Neuronal stem cell (in vitro differentiated cells): ENCODE measurements at regions not wholly inside any gene's neighbourhood (a gene's known extent, or its start where the extent isn't known, plus 50 kb on each side); places are given as distances from the start of the nearest gene placed in this dataset.

Experiments
- DNase-seq: peaks from one replicate; pipeline ENCODE4 v3.0.0-alpha.2; 2013; ENCODE audit warnings: low spot score
- H2AFZ ChIP-seq: one replicate; pipeline ENCODE4 v1.6.1; 2013; ENCODE audit warnings: mild to moderate bottlenecking, low read length, inconsistent platforms
- H2AK5ac ChIP-seq: 2 replicates; pipeline ENCODE4 v1.6.1; 2013; ENCODE audit warnings: low read depth, mild to moderate bottlenecking, inconsistent platforms, low read length, moderate library complexity, mixed read lengths
- H2BK120ac ChIP-seq: 2 replicates; pipeline ENCODE4 v1.6.1; 2013; ENCODE audit warnings: low read depth, mild to moderate bottlenecking, inconsistent platforms, low read length, moderate library complexity, mixed read lengths
- H2BK12ac ChIP-seq: one replicate; pipeline ENCODE4 v1.6.1; 2013; ENCODE audit warnings: low read length, inconsistent platforms
- H2BK15ac ChIP-seq: 2 replicates; pipeline ENCODE4 v1.6.1; 2013; ENCODE audit warnings: mild to moderate bottlenecking, low read length, inconsistent platforms, mixed read lengths
- H2BK5ac ChIP-seq: one replicate; pipeline ENCODE4 v1.6.1; 2013; ENCODE audit warnings: inconsistent platforms, mild to moderate bottlenecking, low read length, moderate library complexity
- H3K14ac ChIP-seq: one replicate; pipeline ENCODE4 v1.6.1; 2013; ENCODE audit warnings: low read length, inconsistent platforms
- H3K18ac ChIP-seq: 2 replicates; pipeline ENCODE4 v1.6.1; 2013; ENCODE audit warnings: low read length, inconsistent platforms
- H3K23ac ChIP-seq: 2 replicates; pipeline ENCODE4 v1.6.1; 2013; ENCODE audit warnings: low read depth, mild to moderate bottlenecking, mixed read lengths, low read length, inconsistent platforms; ENCODE audit not compliant: poor library complexity
- H3K27ac ChIP-seq: replicated peaks from 3 replicates; pipeline ENCODE4 v1.5.1; 2013; ENCODE audit warnings: low read length, inconsistent platforms
- H3K27me3 ChIP-seq, 3 experiments: 2 replicates each; pipeline ENCODE4 v1.6.1; 2013; ENCODE audit warnings: low read length in 3 of 3, mild to moderate bottlenecking in 2 of 3, inconsistent platforms in 1 of 3, low read depth in 1 of 3, mixed read lengths in 1 of 3, moderate library complexity in 1 of 3; ENCODE audit not compliant: control insufficient read depth in 3 of 3, insufficient read depth in 3 of 3
- H3K36me3 ChIP-seq, 2 donors: replicated peaks in 1 of 2; 2 replicates each; pipeline ENCODE4 v1.6.1; 2013; ENCODE audit warnings: low read length in 2 of 2; ENCODE audit not compliant: control insufficient read depth in 2 of 2, insufficient read depth in 2 of 2
- H3K4ac ChIP-seq: 2 replicates; pipeline ENCODE4 v1.6.1; 2013; ENCODE audit warnings: inconsistent platforms, mild to moderate bottlenecking, low read length, moderate library complexity
- H3K4me1 ChIP-seq, 2 donors: 1 replicate in 1 of 2; 2 replicates in 1 of 2; pipeline ENCODE4 v1.6.1; 2013; ENCODE audit warnings: low read length in 2 of 2, low read depth in 1 of 2; ENCODE audit not compliant: control insufficient read depth in 2 of 2, insufficient read depth in 1 of 2
- H3K4me2 ChIP-seq: one replicate; pipeline ENCODE4 v1.6.1; 2013; ENCODE audit warnings: mild to moderate bottlenecking, low read length, inconsistent platforms; ENCODE audit not compliant: insufficient read depth, poor library complexity, severe bottlenecking
- H3K4me3 ChIP-seq, 2 donors: 2 replicates each; pipeline ENCODE4 v1.5.1; 2013; ENCODE audit warnings: low read length in 2 of 2, mild to moderate bottlenecking in 2 of 2, inconsistent platforms in 1 of 2, moderate library complexity in 1 of 2
- H3K79me1 ChIP-seq: one replicate; pipeline ENCODE4 v1.6.1; 2013; ENCODE audit warnings: low read depth, mild to moderate bottlenecking, inconsistent platforms, low read length, moderate library complexity
- H3K9ac ChIP-seq: one replicate; pipeline ENCODE4 v1.6.1; 2013; ENCODE audit warnings: mild to moderate bottlenecking, low read depth, low read length, inconsistent platforms; ENCODE audit not compliant: poor library complexity
- H3K9me3 ChIP-seq, 2 donors: replicated peaks in 1 of 2; 2 replicates each; pipeline versions ENCODE3 to v1.6.1; 2013; ENCODE audit warnings: low read length in 2 of 2, mild to moderate bottlenecking in 2 of 2, inconsistent platforms in 1 of 2, low read depth in 1 of 2, mixed read lengths in 1 of 2, moderate library complexity in 1 of 2; ENCODE audit not compliant: control insufficient read depth in 2 of 2, insufficient read depth in 1 of 2
- H4K8ac ChIP-seq: one replicate; pipeline ENCODE4 v1.6.1; 2013; ENCODE audit warnings: low read depth, mild to moderate bottlenecking, inconsistent platforms, low read length, moderate library complexity
- H4K91ac ChIP-seq: one replicate; pipeline ENCODE4 v1.6.1; 2013; ENCODE audit warnings: low read length, low read depth, mild to moderate bottlenecking, inconsistent platforms; ENCODE audit not compliant: poor library complexity
- WGBS, 2 donors: extraction: QIAGEN DNeasy Blood & Tissue Kit; methylation state at CpG; one replicate each; pipeline ENCODE4 v1.1.7; 2013; ENCODE audit warnings: missing lambda C conversion rate in 2 of 2, mixed read lengths in 1 of 2; ENCODE audit not compliant: insufficient read length in 2 of 2, insufficient replicate concordance in 1 of 2; ENCODE audit errors: extremely low coverage in 2 of 2; 5-methylcytosine and 5-hydroxymethylcytosine counted together

DNA sequence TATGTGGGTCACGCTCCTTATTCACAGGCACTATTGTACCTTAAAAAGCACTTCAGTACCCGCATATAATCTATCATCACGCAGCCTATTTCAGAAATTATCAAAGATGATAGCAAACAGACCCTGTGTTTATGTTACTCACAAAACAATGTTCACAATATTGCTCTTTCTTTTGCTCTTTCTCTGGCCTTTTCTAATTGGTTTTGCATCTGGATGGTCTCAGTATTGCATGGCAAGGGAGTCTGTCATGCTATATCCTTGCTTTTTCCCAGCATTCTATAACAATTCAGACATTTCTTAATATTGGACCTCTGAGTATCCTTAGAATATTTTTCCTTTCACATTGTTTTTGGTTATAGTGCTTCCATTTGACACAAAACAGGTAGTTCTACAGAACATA is 541.8 kb upstream of the KLF12 start:
- no peak overlapping the region for H3K4me2 ChIP-seq
- no peak overlapping the region for H2BK12ac ChIP-seq
- no peak overlapping the region for H2AK5ac ChIP-seq
- H3K4ac ChIP-seq = no peak overlapping the region
- no peak overlapping the region for H4K8ac ChIP-seq
- no peak for DNase-seq
- peaks cover 0 to 12% of the 10 kb centered on the region in 2 donors for H3K9me3 ChIP-seq
- no peak overlapping the region for H3K4me3 ChIP-seq
- H2AFZ ChIP-seq = peak overlapping the region; percentile 76
- no peak overlapping the region for H3K14ac ChIP-seq
- no peak overlapping the region for H2BK5ac ChIP-seq
- no peak overlapping the region for H4K91ac ChIP-seq
- H3K27ac ChIP-seq = no peak overlapping the region
- no peak overlapping the region for H2BK120ac ChIP-seq
- H3K18ac ChIP-seq = no peak overlapping the region
- no peaks in the 10 kb centered on the region for H3K79me1 ChIP-seq
- H3K36me3 ChIP-seq = no peaks in the 10 kb centered on the region
- no peak overlapping the region for H3K23ac ChIP-seq
- no CpG with 5 or more reads among the region's 3 CpGs for WGBS, 2 donors
- H3K4me1 ChIP-seq = peaks cover 0 to 15% of the 10 kb centered on the region in 2 donors
- no peak overlapping the region for H3K9ac ChIP-seq
- H2BK15ac ChIP-seq = no peak overlapping the region
- H3K27me3 ChIP-seq = no peaks in the 10 kb centered on the region

DNA sequence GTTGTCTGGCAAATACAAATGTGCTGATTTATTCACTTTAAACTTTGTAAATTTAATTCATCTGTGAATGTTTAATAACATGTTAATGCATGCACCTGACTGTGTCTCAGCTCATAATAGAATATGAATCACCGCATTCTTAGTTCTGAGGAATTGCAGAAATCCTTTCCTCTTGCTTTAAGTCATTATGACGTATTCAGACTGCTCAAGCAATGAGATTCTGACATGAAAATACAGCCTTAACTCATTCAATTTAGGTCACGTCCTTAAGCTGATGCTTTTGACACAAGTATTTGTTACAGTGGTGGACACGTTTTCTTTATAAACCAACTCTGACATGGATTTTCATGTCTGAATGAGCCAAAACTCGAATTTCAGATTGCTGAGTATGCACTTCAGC is 541.0 kb upstream of the KLF12 start:
- DNase-seq = no peak
- no peak overlapping the region for H3K27ac ChIP-seq
- no peak overlapping the region for H4K91ac ChIP-seq

DNA sequence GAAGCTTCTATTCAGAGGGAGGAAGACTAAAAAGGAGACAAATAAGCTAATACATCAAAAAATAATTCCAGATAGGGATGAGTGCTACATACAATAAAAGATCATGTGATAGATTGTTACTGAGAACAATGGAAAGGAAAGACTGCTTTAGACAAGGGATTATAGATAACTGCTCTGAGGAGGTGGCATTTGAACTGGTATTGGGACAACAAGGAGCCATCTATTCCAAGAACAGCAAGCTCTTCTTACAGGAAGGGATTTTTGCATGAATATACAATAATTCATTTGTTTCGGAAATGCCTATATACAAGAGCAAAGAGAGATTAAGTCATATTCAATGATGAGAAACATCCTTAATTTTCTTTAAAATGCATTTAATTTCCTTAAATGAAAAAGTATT is 540.5 kb upstream of the KLF12 start:
- no peak overlapping the region for H3K4me3 ChIP-seq

More for the DNA sequence above, 541.0 kb upstream of the KLF12 start:
- Histone ChIP-seq H2BK5ac (no peak overlapping the region), H3K4me1 (peaks cover 0 to 15% of the 10 kb centered on the region in 2 donors), H4K8ac (no peak overlapping the region), H3K79me1 (no peaks in the 10 kb centered on the region), H3K4ac (no peak overlapping the region), H3K14ac (no peak overlapping the region), H3K18ac (no peak overlapping the region), H2BK12ac (no peak overlapping the region), H3K4me2 (no peak overlapping the region), H3K36me3 (no peaks in the 10 kb centered on the region), H2BK120ac (no peak overlapping the region), H2AK5ac (no peak overlapping the region), H3K27me3 (no peaks in the 10 kb centered on the region), H2BK15ac (no peak overlapping the region), H2AFZ (peak overlapping the region; percentile 14), H3K9ac (no peak overlapping the region), H3K4me3 (no peak overlapping the region), H3K23ac (no peak overlapping the region), H3K9me3 (peaks cover 0 to 9% of the 10 kb centered on the region in 2 donors)
- WGBS, 2 donors = no CpG with 5 or more reads among the region's 5 CpGs

DNA sequence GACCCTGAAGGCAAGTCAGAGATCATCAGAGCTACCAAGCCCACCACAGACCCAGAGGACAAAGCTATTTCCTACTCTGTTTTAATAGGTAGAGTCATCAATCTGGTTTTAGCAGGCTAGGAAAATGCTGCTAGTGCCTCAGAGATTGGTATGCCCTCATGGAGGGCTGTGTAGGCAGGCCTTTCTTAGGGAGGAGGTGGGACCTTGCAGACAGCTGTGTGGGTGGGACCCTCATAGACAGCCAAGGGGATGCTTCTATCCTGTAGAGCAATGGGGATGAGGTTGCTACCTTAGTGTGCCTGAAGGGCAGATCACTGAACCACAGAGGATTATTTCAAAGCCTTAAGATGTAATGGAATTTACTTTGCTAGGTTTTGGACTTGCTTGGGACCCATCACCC is 534.9 kb upstream of the KLF12 start:
- Histone ChIP-seq H3K79me1 (no peaks in the 10 kb centered on the region), H3K36me3 (no peaks in the 10 kb centered on the region), H2BK120ac (no peak overlapping the region), H3K9ac (no peak overlapping the region), H3K27me3 (no peaks in the 10 kb centered on the region), H4K8ac (no peak overlapping the region), H3K18ac (no peak overlapping the region), H3K4ac (no peak overlapping the region), H3K9me3 (peaks cover 0 to 12% of the 10 kb centered on the region in 2 donors), H2AFZ (peak overlapping the region; percentile 25), H2AK5ac (no peak overlapping the region), H2BK12ac (no peak overlapping the region), H3K27ac (no peak overlapping the region), H3K4me2 (no peak overlapping the region), H4K91ac (no peak overlapping the region), H3K4me1 (no peaks in the 10 kb centered on the region), H3K4me3 (no peak overlapping the region), H2BK15ac (no peak overlapping the region), H3K23ac (no peak overlapping the region), H2BK5ac (no peak overlapping the region), H3K14ac (no peak overlapping the region)
- no peak for DNase-seq

More for the DNA sequence above, 540.5 kb upstream of the KLF12 start:
- WGBS, 2 donors = no CpG with 5 or more reads among the region's 1 CpG
- Histone ChIP-seq H3K14ac (no peak overlapping the region), H3K27ac (no peak overlapping the region), H4K8ac (no peak overlapping the region), H3K4me1 (peaks cover 0 to 15% of the 10 kb centered on the region in 2 donors), H3K27me3 (no peaks in the 10 kb centered on the region), H2AK5ac (no peak overlapping the region), H3K9ac (no peak overlapping the region), H3K23ac (no peak overlapping the region), H2BK15ac (no peak overlapping the region), H3K4ac (no peak overlapping the region), H3K4me2 (no peak overlapping the region), H2BK5ac (no peak overlapping the region), H3K79me1 (no peaks in the 10 kb centered on the region), H3K36me3 (no peaks in the 10 kb centered on the region), H2BK120ac (no peak overlapping the region), H2AFZ (no peak overlapping the region), H4K91ac (no peak overlapping the region), H3K9me3 (peaks cover 0 to 10% of the 10 kb centered on the region in 2 donors), H3K18ac (no peak overlapping the region), H2BK12ac (no peak overlapping the region)
- DNase-seq = no peak
